Bronchial epithelial cell (primary cell): ENCODE measurements at regions not wholly inside any gene's neighbourhood (a gene's known extent, or its start where the extent isn't known, plus 50 kb on each side); places are given as distances from the start of the nearest gene placed in this dataset.

Experiments used
- DNase-seq: peaks from one replicate; pipeline ENCODE4 v3.0.0-alpha.2; 2010; ENCODE audit warnings: low read depth
- FAIRE-seq: peaks from 2 replicates; lab custom pipeline; 2011; peaks lifted over from hg19 to GRCh38; lab: Jason Lieb, UNC
- H3K27me3 ChIP-seq: 2 replicates; pipeline ENCODE4 v1.5.1; 2011; ENCODE audit warnings: low read length; ENCODE audit not compliant: control insufficient read depth, insufficient read depth
- H3K36me3 ChIP-seq: 2 replicates; pipeline ENCODE4 v1.5.1; 2011; ENCODE audit warnings: low read length; ENCODE audit not compliant: control insufficient read depth, insufficient read depth
- H3K4me3 ChIP-seq: 2 replicates; pipeline ENCODE4 v1.5.1; 2011; ENCODE audit warnings: mild to moderate bottlenecking, low read depth, low read length, control low read depth
- TF ChIP-seq, protein P1 (sequence below): IDR thresholded peaks from 2 replicates; pipeline ENCODE4 v1.5.1; 2011; ENCODE audit warnings: mild to moderate bottlenecking, moderate library complexity, low read length, control low read depth, inconsistent platforms; ENCODE audit not compliant: insufficient read depth, severe bottlenecking

DNA sequence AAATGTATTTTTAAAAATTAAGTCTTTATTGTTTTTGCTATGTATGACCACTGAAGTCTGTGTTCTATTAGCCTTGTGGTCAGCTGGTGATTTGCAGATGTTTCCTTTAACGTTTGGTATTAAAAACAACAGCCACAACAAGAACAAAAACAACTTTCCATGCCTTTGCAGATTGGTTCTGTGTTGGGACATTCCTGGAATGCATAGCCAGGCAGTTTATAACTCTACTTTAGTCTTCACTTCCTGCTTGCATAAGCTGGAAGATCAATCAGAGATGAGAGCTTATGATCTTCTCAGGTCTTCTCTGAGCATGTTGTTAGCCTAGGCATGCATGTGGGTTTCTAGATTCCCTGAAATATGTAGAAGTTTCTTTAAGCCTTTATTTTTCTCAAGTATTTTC, 58.9 kb upstream of the SEMA3C start:
- DNase-seq: no peak

DNA sequence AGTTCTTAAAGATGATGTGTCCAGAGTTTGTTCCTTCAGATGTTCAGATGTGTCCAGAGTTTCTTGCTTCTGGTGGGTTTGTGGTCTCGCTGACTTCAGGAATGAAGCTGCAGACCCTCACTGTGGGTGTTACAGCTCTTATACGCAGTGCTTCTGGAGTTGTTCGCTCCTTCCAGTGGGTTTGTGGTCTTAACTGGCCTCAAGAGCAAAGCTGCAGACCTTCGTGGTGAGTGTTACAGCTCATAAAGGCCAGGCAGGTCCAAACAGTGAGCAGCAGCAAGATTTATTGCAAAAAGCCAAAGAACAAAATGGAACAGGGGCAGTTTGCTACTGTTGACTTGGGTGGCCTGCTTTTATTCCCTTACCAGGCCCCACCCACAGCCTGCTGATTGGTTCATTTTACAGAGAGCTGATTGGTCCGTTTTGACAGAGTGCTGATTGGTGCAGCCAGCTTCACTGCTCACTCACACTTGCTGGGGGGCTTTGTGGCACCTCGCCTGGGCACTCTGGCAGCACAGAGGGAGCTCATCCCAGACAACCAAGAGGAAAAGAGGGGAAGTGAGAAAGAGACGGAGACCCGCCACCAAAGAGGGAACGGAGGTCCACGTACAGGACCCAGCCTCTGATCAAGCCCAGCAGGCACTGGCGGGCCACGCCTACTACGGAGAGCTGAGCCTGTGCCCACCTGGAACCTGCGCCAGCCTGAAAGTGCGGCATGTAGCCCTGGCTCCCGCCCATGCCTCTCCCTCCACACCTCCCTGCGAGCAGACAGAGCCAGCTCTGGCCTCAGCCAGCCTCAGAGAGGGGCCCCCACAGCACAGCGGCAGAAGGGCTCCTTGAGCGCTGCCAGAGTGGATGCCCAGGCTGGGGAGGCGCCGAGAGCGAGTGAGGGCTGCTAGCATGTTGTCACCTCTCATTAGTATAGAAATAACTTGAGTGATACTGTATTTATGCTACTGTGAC, 55.8 kb upstream of the SEMA3C start:
- no peak for FAIRE-seq
- no peaks in the 10 kb centered on the region for H3K36me3 ChIP-seq

More for the DNA sequence above, 58.9 kb upstream of the SEMA3C start:
- Histone ChIP-seq H3K27me3 (no peaks in the 10 kb centered on the region), H3K36me3 (no peaks in the 10 kb centered on the region), H3K4me3 (no peak overlapping the region)
- TF ChIP-seq, protein P1, sequence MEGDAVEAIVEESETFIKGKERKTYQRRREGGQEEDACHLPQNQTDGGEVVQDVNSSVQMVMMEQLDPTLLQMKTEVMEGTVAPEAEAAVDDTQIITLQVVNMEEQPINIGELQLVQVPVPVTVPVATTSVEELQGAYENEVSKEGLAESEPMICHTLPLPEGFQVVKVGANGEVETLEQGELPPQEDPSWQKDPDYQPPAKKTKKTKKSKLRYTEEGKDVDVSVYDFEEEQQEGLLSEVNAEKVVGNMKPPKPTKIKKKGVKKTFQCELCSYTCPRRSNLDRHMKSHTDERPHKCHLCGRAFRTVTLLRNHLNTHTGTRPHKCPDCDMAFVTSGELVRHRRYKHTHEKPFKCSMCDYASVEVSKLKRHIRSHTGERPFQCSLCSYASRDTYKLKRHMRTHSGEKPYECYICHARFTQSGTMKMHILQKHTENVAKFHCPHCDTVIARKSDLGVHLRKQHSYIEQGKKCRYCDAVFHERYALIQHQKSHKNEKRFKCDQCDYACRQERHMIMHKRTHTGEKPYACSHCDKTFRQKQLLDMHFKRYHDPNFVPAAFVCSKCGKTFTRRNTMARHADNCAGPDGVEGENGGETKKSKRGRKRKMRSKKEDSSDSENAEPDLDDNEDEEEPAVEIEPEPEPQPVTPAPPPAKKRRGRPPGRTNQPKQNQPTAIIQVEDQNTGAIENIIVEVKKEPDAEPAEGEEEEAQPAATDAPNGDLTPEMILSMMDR: no peak
- no peak for FAIRE-seq

DNA sequence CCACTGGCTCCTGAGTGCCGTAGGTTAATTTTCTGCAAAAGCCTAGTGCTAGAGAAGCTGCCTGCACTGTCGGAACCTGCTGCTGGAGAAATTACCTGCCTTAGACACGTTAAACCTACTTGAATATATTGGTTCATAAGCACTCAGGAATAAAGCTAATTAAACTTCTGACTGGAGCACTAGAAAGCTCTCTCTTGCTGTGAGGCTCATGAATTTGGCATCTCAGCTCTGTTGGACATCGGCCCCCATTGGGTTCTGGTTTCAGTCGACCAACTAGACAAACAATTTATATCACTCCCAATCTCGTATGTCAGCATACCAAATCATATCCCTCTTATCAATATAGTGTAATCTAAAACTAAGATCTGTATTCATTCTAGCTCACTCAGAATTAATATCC, 52.4 kb upstream of the SEMA3C start:
- Histone ChIP-seq H3K27me3 (no peaks in the 10 kb centered on the region), H3K4me3 (no peak overlapping the region), H3K36me3 (no peaks in the 10 kb centered on the region)
- TF ChIP-seq, protein P1: no peak
- no peak for FAIRE-seq
- no peak for DNase-seq

More for the DNA sequence above, 55.8 kb upstream of the SEMA3C start:
- H3K4me3 ChIP-seq: no peak overlapping the region
- no peaks in the 10 kb centered on the region for H3K27me3 ChIP-seq
- TF ChIP-seq, protein P1: no peak
- DNase-seq: no peak
